Esophagus muscularis mucosa (tissue), 4 donors: ENCODE measurements at regions not wholly inside any gene's neighbourhood (a gene's known extent, or its start where the extent isn't known, plus 50 kb on each side); places are given as distances from the start of the nearest gene placed in this dataset.
"Not testable (repeated sequence)": the region's sequence is repeated elsewhere in the genome, so short reads cannot be mapped to it uniquely, and the experiment has no call there.

Experiments used
- DNase-seq: peaks from one replicate; pipeline ENCODE4 v3.0.0-alpha.2; 2017; ENCODE audit errors: extremely low spot score
- H3K27ac ChIP-seq, 4 donors: fragments of 200-600 bp; sonication (generic); replicated peaks in 1 of 4; 1 replicate in 3 of 4; 2 replicates in 1 of 4; pipeline ENCODE4 v1.5.1; 2016 to 2019; ENCODE audit warnings: mild to moderate bottlenecking in 1 of 4
- H3K27me3 ChIP-seq, 4 donors: fragments of 200-600 bp; sonication (generic); one replicate each; pipeline versions ENCODE4 v1.5.1 to v1.6.0; 2016 to 2019
- H3K36me3 ChIP-seq, 4 donors: fragments of 200-600 bp; sonication (generic); one replicate each; pipeline ENCODE4 v1.5.1; 2016 to 2019
- H3K4me1 ChIP-seq, 4 donors: fragments of 200-600 bp; sonication (generic); one replicate each; pipeline ENCODE4 v1.5.1; 2016 to 2019
- H3K4me3 ChIP-seq, 4 donors: fragments of 200-600 bp; sonication (generic); 1 replicate in 2 of 4; 2 replicates in 2 of 4; pipeline ENCODE4 v1.5.1; 2016 to 2019; ENCODE audit warnings: mild to moderate bottlenecking in 4 of 4, moderate library complexity in 1 of 4
- H3K9me3 ChIP-seq, 4 donors: fragments of 200-600 bp; sonication (generic); 1 replicate in 3 of 4; 2 replicates in 1 of 4; pipeline ENCODE4 v1.5.1; 2016 to 2019
- EP300 ChIP-seq: sonication (generic); formaldehyde crosslinking; IDR thresholded peaks from one replicate; pipeline ENCODE4 v1.6.1; 2017; ENCODE audit warnings: antibody characterized with exemption
- POLR2A ChIP-seq: fragments of 450-650 bp; IDR thresholded peaks from one replicate; pipeline ENCODE4 v1.6.1; 2017; ENCODE audit warnings: antibody characterized with exemption, moderate library complexity, mild to moderate bottlenecking, low read depth
- POLR2AphosphoS5 ChIP-seq, 2 donors: sonication (generic); formaldehyde crosslinking; IDR thresholded peaks; one replicate each; pipeline ENCODE4 v1.6.1; 2017; ENCODE audit warnings: antibody characterized with exemption in 2 of 2
- WGBS: methylation state at CpG from one replicate; pipeline ENCODE4 v1.1.5; 2018; 5-methylcytosine and 5-hydroxymethylcytosine counted together
- intact Hi-C: fragments of 100-400 bp; cut with DNase I; formaldehyde crosslinking; loops from one replicate; pipeline ENCODE4 v1.15.1; 2023
- TF ChIP-seq, protein P1 (sequence below), 3 experiments: fragments of 200-600 bp in 2 of 3; fragments of 450-650 bp in 1 of 3; sonication (generic) in 2 of 3; IDR thresholded peaks; one replicate each; pipeline ENCODE4 v1.5.1; 2017 to 2019; ENCODE audit warnings: antibody characterized with exemption in 3 of 3, mild to moderate bottlenecking in 2 of 3, moderate library complexity in 1 of 3

DNA sequence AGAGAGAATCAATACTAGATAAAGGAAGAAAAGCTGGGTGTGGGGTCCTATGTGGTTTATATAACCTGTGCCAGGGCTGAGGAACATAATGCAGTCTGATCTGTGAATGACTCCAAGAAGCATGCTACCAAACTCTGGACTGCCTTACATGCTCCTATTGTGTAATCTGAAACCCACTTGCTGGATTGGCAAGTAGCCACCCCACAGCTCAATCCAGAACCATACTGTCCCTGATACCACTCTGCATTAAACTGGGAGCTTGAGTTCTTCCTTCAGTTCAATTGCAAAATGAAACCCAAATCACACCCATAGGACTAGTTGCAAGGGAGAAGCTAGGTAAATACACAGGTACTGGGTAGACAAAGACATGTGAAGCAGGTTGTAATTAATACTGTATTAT lies 115.4 kb upstream of the NEGR1 start:
- TF ChIP-seq, protein P1, sequence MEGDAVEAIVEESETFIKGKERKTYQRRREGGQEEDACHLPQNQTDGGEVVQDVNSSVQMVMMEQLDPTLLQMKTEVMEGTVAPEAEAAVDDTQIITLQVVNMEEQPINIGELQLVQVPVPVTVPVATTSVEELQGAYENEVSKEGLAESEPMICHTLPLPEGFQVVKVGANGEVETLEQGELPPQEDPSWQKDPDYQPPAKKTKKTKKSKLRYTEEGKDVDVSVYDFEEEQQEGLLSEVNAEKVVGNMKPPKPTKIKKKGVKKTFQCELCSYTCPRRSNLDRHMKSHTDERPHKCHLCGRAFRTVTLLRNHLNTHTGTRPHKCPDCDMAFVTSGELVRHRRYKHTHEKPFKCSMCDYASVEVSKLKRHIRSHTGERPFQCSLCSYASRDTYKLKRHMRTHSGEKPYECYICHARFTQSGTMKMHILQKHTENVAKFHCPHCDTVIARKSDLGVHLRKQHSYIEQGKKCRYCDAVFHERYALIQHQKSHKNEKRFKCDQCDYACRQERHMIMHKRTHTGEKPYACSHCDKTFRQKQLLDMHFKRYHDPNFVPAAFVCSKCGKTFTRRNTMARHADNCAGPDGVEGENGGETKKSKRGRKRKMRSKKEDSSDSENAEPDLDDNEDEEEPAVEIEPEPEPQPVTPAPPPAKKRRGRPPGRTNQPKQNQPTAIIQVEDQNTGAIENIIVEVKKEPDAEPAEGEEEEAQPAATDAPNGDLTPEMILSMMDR (IDR thresholded peaks at IDR 0.05): no peak
- TF ChIP-seq POLR2A: no peak
- TF ChIP-seq POLR2AphosphoS5 (IDR thresholded peaks at IDR 0.05): no peak
- no peak for TF ChIP-seq EP300
- intact Hi-C loops: no loop called here
- Histone ChIP-seq H3K9me3 (no peaks in the 10 kb centered on the region), H3K4me1 (peaks cover 0 to 12% (median 5%) of the 10 kb centered on the region in 4 donors), H3K27ac (no peak overlapping the region), H3K4me3 (no peak overlapping the region), H3K27me3 (no peaks in the 10 kb centered on the region), H3K36me3 (no peaks in the 10 kb centered on the region)
- no peak for DNase-seq

DNA sequence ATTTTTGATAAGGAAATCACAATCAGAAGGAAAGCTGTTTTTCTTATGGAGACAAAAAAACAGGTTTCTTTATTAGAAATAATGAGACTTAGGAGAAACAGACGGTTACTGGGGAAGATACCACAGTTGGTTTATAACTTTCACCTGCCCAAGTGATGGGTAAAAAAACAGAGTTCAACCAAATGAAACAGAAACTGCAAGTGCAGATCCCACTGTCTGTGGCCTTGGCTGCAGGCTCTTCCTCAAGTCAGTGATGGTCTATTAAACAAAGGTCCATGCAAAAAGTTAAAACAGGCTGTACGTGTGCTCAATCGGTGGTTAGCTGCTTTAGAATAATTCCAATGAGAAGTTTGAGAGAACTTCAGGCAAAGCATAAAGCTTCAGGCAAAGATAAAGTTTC lies 112.1 kb upstream of the NEGR1 start:
- H3K4me1 ChIP-seq: peaks cover 0 to 12% (median 5%) of the 10 kb centered on the region in 4 donors
- H3K27ac ChIP-seq: no peak overlapping the region
- no peaks in the 10 kb centered on the region for H3K27me3 ChIP-seq
- H3K9me3 ChIP-seq: no peaks in the 10 kb centered on the region
- no peak overlapping the region for H3K4me3 ChIP-seq
- TF ChIP-seq, protein P1 (IDR thresholded peaks at IDR 0.05): no peak
- no peak for TF ChIP-seq POLR2A
- TF ChIP-seq POLR2AphosphoS5 (IDR thresholded peaks at IDR 0.05): no peak
- TF ChIP-seq EP300: no peak
- 63% methylated on average over 3 of the region's 3 CpGs for WGBS
- intact Hi-C loops: no loop called here
- H3K36me3 ChIP-seq: no peaks in the 10 kb centered on the region
- DNase-seq: no peak

DNA sequence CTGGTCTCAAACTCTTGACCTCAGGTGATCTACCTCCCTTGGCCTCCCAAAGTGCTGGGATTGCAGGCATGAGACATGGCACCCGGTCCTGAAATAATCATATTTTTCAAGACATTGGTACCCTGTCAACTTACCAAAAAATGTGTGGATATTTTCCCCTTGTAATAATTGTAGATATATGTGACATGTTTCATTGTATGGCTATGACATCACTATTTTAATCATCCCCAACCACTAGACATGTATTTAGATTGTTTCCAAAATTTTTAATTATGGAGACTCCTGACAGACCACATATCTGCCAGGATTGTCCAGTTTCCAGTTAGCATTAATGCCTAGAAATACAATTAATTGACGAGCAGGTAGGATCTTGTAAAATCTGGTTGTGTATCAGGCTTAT lies 96.7 kb upstream of the NEGR1 start:
- Histone ChIP-seq H3K36me3 (no peaks in the 10 kb centered on the region), H3K27ac (no peak overlapping the region), H3K9me3 (no peaks in the 10 kb centered on the region), H3K4me3 (no peak overlapping the region), H3K4me1 (no peaks in the 10 kb centered on the region), H3K27me3 (no peaks in the 10 kb centered on the region)
- DNase-seq: no peak
- 95% methylated on average over 2 of the region's 2 CpGs for WGBS
- intact Hi-C loops: no loop called here
- no peak for TF ChIP-seq POLR2AphosphoS5 (IDR thresholded peaks at IDR 0.05)
- no peak for TF ChIP-seq EP300
- TF ChIP-seq, protein P1 (IDR thresholded peaks at IDR 0.05): no peak
- TF ChIP-seq POLR2A: no peak

DNA sequence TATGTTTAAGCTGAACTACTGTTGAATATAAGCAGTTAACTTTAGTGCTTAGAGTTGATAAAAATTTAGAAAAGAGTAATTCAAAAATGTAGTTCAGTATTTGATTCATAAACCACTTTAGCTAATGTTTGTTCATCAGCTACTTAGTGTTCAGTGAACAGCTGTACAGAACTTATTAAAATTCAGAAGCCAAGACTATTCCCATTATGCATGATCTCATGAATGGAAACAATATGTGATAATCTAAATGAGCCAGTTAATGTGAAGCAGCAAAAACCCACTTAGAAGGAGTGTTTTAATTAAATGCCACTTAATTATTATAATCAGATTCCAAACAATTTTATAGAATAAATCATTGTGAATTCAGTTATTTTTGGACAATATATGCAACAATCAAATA lies 92.9 kb upstream of the NEGR1 start:
- TF ChIP-seq POLR2AphosphoS5 (IDR thresholded peaks at IDR 0.05) (no peak), EP300 (no peak), POLR2A (no peak)
- TF ChIP-seq, protein P1 (IDR thresholded peaks at IDR 0.05): no peak
- Histone ChIP-seq H3K27me3 (no peaks in the 10 kb centered on the region), H3K4me1 (no peaks in the 10 kb centered on the region), H3K36me3 (no peaks in the 10 kb centered on the region), H3K27ac (no peak overlapping the region), H3K4me3 (no peak overlapping the region), H3K9me3 (no peaks in the 10 kb centered on the region)
- intact Hi-C loops: no loop called here
- no peak for DNase-seq

DNA sequence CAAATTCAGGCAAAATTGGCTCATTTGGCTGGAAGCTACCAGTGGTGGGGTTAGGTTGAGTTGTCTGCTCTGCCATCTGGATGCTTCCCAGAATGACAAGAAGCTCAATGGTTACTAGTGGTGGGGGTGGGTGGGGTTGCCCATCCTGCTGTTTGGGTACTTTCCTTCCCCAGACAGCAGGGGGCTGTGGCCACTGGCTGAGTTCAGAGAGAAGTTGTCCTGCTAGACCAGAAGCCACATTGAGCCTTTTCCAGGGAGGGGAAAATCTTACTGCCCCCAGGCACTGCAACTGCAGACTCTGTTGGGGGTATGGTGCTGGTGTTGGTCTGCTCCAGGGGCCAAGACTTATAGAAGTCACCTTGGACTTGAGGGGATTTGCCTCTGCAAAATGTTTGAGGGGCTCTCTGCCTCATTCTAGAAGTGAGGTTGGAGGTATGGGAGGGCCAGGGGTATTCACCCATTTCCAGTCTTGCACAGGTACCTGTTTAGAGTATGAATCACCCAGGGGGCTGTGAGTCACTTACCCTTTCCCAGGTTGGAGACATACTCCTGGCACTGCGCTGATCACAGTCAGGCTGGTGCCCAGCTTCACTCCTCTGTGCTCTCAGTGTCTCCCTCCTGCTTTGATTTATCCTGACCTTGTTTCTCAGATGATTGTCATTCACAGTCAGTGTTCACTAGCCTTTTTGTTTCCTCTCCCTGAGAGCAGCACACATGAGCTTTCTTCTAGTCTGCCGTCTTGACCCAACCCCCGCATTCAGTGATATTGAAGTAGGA lies 89.1 kb upstream of the NEGR1 start:
- 59% methylated on average over 3 of the region's 3 CpGs for WGBS
- no peaks in the 10 kb centered on the region for H3K9me3 ChIP-seq
- H3K4me1 ChIP-seq: no peaks in the 10 kb centered on the region
- intact Hi-C loops: no loop called here
- TF ChIP-seq EP300 (no peak), POLR2AphosphoS5 (IDR thresholded peaks at IDR 0.05) (no peak), POLR2A (no peak)
- TF ChIP-seq, protein P1 (IDR thresholded peaks at IDR 0.05): no peak
- H3K27me3 ChIP-seq: no peaks in the 10 kb centered on the region
- no peak overlapping the region for H3K27ac ChIP-seq
- peak; percentile 75 for DNase-seq
- H3K4me3 ChIP-seq: no peak overlapping the region
- no peaks in the 10 kb centered on the region for H3K36me3 ChIP-seq

DNA sequence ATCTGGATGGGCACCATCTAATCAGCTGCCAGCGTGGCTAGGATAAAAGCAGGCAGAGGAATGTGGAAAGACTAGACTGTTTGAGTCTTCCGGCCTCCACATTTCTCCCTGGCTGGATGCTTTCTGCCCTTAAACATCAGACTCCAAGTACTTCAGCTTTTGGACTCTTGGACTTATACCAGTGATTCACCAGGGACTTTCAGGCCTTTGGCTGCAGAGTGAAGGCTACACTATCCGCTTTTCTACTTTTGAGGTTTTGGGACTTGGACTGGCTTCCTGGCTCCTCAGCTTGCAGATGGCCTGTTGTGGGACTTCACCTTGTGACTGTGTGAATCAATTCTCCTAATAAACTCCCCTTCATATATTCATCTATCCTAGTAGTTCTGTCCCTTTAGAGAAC lies 88.5 kb upstream of the NEGR1 start:
- 91% methylated on average over 3 of the region's 3 CpGs for WGBS
- intact Hi-C loops, H3K9me3 ChIP-seq, H3K36me3 ChIP-seq, H3K27me3 ChIP-seq, H3K4me1 ChIP-seq, H3K27ac ChIP-seq, H3K4me3 ChIP-seq, DNase-seq: not testable (repeated sequence)
